ENCODE measurements at regions not wholly inside any gene's neighbourhood (a gene's known extent, or its start where the extent isn't known, plus 50 kb on each side); places are given as distances from the start of the nearest gene placed in this dataset.
A peak's percentile ranks its signal among the peaks of the same experiment; 100 is the strongest.

GRCh38 chr4:80127870-80128419 is 54.9 kb upstream of the ANTXR2 start:
- Mint-ChIP-seq H3K36me3 (ENCODE audit: unreplicated experiment) (no peaks in the 10 kb centered on the region), H3K9me3 (ENCODE audit: unreplicated experiment) (peaks cover 4% of the 10 kb centered on the region), H3K4me3 (ENCODE audit: unreplicated experiment) (no peak overlapping the region), H3K27me3 (ENCODE audit: unreplicated experiment) (no peaks in the 10 kb centered on the region), H3K4me1 (ENCODE audit: unreplicated experiment) (peaks cover 5% of the 10 kb centered on the region), H3K27ac (ENCODE audit: unreplicated experiment) (peak overlapping the region; percentile 1)
- no peak for TF ChIP-seq CTCF (IDR thresholded peaks at IDR 0.05)
- no peak for DNase-seq (ENCODE audit: extremely low spot score, unreplicated experiment)

GRCh38 chr4:80126435-80126834 is 53.4 kb upstream of the ANTXR2 start:
- DNase-seq (ENCODE audit: extremely low spot score, unreplicated experiment): no peak
- TF ChIP-seq CTCF (IDR thresholded peaks at IDR 0.05): no peak
- Mint-ChIP-seq H3K27me3 (ENCODE audit: unreplicated experiment) (peaks cover 4% of the 10 kb centered on the region), H3K27ac (ENCODE audit: unreplicated experiment) (no peak overlapping the region), H3K4me1 (ENCODE audit: unreplicated experiment) (peaks cover 5% of the 10 kb centered on the region), H3K4me3 (ENCODE audit: unreplicated experiment) (no peak overlapping the region), H3K36me3 (ENCODE audit: unreplicated experiment) (no peaks in the 10 kb centered on the region), H3K9me3 (ENCODE audit: unreplicated experiment) (peaks cover 4% of the 10 kb centered on the region)

- Mint-ChIP-seq H3K4me1 (ENCODE audit: unreplicated experiment) (peaks cover 5% of the 10 kb centered on the region), H3K36me3 (ENCODE audit: unreplicated experiment) (no peaks in the 10 kb centered on the region), H3K4me3 (ENCODE audit: unreplicated experiment) (no peak overlapping the region), H3K27me3 (ENCODE audit: unreplicated experiment) (peaks cover 5% of the 10 kb centered on the region), H3K9me3 (ENCODE audit: unreplicated experiment) (peaks cover 4% of the 10 kb centered on the region), H3K27ac (ENCODE audit: unreplicated experiment) (no peak overlapping the region)
- no peak for DNase-seq (ENCODE audit: extremely low spot score, unreplicated experiment)
- TF ChIP-seq CTCF (IDR thresholded peaks at IDR 0.05): peak; percentile 59
Measured at GRCh38 chr4:80125252-80126177, 52.5 kb upstream of the ANTXR2 start.

- TF ChIP-seq CTCF (IDR thresholded peaks at IDR 0.05): no peak
- Mint-ChIP-seq H3K27me3 (ENCODE audit: unreplicated experiment) (peaks cover 14% of the 10 kb centered on the region), H3K4me1 (ENCODE audit: unreplicated experiment) (peaks cover 5% of the 10 kb centered on the region), H3K36me3 (ENCODE audit: unreplicated experiment) (no peaks in the 10 kb centered on the region), H3K27ac (ENCODE audit: unreplicated experiment) (no peak overlapping the region), H3K9me3 (ENCODE audit: unreplicated experiment) (peaks cover 4% of the 10 kb centered on the region), H3K4me3 (ENCODE audit: unreplicated experiment) (no peak overlapping the region)
- no peak for DNase-seq (ENCODE audit: extremely low spot score, unreplicated experiment)
Measured at GRCh38 chr4:80124246-80125211, 51.5 kb upstream of the ANTXR2 start.

All from osteocyte (in vitro differentiated cells).